ENCODE measurements at regions not wholly inside any gene's neighbourhood (a gene's known extent, or its start where the extent isn't known, plus 50 kb on each side); places are given as distances from the start of the nearest gene placed in this dataset.

- no peak for DNase-seq (ENCODE audit: low read depth in 1 of 2, low spot score in 1 of 2)
- TF ChIP-seq REST (IDR thresholded peaks at IDR 0.05; ENCODE audit: insufficient replicate concordance, low read depth) (no peak), POLR2AphosphoS5 (IDR thresholded peaks at IDR 0.05; ENCODE audit: low read depth) (no peak)
- Histone ChIP-seq H3K4me3 (replicated peaks; ENCODE audit: insufficient read depth, low read length) (no peak overlapping the region), H3K27ac (replicated peaks) (no peak overlapping the region), H3K27me3 (ENCODE audit: insufficient read depth, poor library complexity, severe bottlenecking) (no peaks in the 10 kb centered on the region)
Observed at GRCh38 chr5:90015584-90016018, 394.0 kb downstream of the CETN3 start.

GRCh38 chr5:90014420-90014819 lies 395.1 kb downstream of the CETN3 start:
- no peak overlapping the region for H3K27ac ChIP-seq (replicated peaks)
- no peak for TF ChIP-seq POLR2AphosphoS5 (IDR thresholded peaks at IDR 0.05; ENCODE audit: low read depth)
- no peak for TF ChIP-seq SPI1 (IDR thresholded peaks at IDR 0.05; ENCODE audit: borderline replicate concordance, low read depth)
- TF ChIP-seq CTCF (IDR thresholded peaks at IDR 0.05; ENCODE audit: insufficient read depth, low read length): no peak
- no peak for TF ChIP-seq REST (IDR thresholded peaks at IDR 0.05; ENCODE audit: insufficient replicate concordance, low read depth)
- no peak for TF ChIP-seq GABPA (IDR thresholded peaks at IDR 0.05; ENCODE audit: low read depth)
- H3K27me3 ChIP-seq (ENCODE audit: insufficient read depth, poor library complexity, severe bottlenecking): no peaks in the 10 kb centered on the region
- no peak overlapping the region for H3K4me3 ChIP-seq (replicated peaks; ENCODE audit: insufficient read depth, low read length)
- DNase-seq (ENCODE audit: low read depth in 1 of 2, low spot score in 1 of 2): no peak

GRCh38 chr5:90000351-90000750 lies 409.2 kb downstream of the CETN3 start:
- no peak for DNase-seq (ENCODE audit: low read depth in 1 of 2, low spot score in 1 of 2)
- H3K27me3 ChIP-seq (ENCODE audit: insufficient read depth, poor library complexity, severe bottlenecking): no peaks in the 10 kb centered on the region
- TF ChIP-seq GABPA (IDR thresholded peaks at IDR 0.05; ENCODE audit: low read depth) (no peak), CTCF (IDR thresholded peaks at IDR 0.05; ENCODE audit: insufficient read depth, low read length) (no peak), REST (IDR thresholded peaks at IDR 0.05; ENCODE audit: insufficient replicate concordance, low read depth) (no peak), POLR2AphosphoS5 (IDR thresholded peaks at IDR 0.05; ENCODE audit: low read depth) (no peak), SPI1 (IDR thresholded peaks at IDR 0.05; ENCODE audit: borderline replicate concordance, low read depth) (no peak)
- H3K4me3 ChIP-seq (replicated peaks; ENCODE audit: insufficient read depth, low read length): no peak overlapping the region
- H3K27ac ChIP-seq (replicated peaks): no peak overlapping the region
